NOMO-1 (cell line): ENCODE measurements at regions not wholly inside any gene's neighbourhood (a gene's known extent, or its start where the extent isn't known, plus 50 kb on each side); places are given as distances from the start of the nearest gene placed in this dataset.
A peak's percentile ranks its signal among the peaks of the same experiment; 100 is the strongest.

ENCODE experiments used
- DNase-seq, 2 experiments: peaks; one replicate each; lab custom pipeline; 2025; ENCODE audit not compliant: unreplicated experiment in 2 of 2; lab: John Stamatoyannopoulos, UW

DNA sequence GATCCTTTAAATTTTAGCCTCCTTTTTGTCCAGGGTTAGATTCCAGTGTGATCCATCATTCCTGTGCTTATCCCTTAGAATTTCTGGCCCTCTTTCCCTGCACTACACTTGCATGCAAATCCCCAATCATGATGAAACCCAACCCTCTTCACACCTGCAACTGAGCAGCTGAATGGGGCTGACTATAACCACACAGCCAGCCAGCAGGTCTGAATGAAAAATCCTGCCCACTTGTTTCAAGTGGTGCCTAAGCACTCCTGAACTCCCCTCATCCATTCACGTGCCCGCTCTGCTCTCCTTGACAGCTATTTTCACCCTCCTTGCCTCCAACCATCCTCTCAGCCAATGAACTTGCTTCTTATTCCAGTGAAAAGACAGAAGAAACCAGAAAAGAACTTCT is 80.5 kb upstream of the AFF3 start:
- DNase-seq, result no peak

- no peak for DNase-seq
Observed at GRCh38 chr2:100218552-100218951, 76.2 kb upstream of the AFF3 start.

- DNase-seq, result no peak
Observed at GRCh38 chr2:100217323-100217722, 74.9 kb upstream of the AFF3 start.

GRCh38 chr2:100216015-100216414 is 73.6 kb upstream of the AFF3 start:
- DNase-seq, result no peak

GRCh38 chr2:100215371-100215770 is 73.0 kb upstream of the AFF3 start:
- no peak for DNase-seq

GRCh38 chr2:100214265-100214971 is 72.0 kb upstream of the AFF3 start:
- DNase-seq, result peak; percentile 82 to 91

GRCh38 chr2:100213595-100213994 is 71.2 kb upstream of the AFF3 start:
- no peak for DNase-seq

GRCh38 chr2:100212850-100213249 is 70.5 kb upstream of the AFF3 start:
- DNase-seq, result no peak

DNA sequence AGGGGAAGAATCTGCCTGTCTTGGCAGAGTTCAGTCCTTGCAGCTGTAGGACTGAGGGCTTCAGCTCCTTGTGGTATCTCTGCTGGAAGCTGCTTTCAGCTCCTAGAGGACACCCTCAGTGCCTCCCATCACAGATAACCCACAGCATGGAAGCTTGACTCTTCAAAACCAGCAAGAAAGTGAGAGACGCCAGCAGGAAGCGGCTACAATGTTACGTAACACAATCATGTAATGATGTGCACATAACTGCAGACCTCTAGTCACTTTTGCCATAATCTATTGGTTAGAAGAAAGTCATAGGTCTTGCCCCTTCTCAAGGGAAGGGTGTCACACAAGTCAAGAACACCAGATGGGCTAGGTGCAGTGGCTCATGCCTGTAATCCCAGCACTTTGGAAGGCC is 69.1 kb upstream of the AFF3 start:
- peak; percentile 77 to 93 for DNase-seq

DNA sequence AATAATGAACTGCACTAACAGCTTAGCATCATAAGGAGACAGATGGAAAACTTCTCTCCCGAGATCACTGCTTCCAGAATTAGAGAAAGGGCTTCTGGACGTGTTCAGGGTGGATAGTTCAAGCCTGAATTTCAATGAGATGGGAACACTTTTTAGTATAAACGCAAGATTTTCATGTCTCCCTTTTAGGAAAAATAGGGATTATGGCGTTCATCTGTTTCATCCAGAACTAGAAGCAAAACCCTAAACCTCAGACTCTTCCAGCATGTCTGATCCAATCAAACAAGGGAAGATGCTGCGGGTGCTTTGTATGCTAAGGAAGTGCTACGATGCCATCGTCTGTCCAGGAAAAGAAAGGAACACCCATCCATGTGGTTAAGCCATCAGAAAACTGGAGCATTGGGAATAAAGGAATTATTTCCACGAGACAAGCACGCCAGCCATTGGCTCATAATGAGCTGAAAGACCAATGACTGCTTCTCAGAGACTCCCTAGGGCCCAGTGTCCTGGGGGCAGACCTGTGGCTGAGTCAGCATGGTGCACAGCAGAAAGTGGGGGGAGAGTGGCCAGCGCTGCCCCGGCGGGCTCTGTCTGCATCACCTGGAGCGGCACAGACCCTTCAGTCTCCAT is 65.9 kb upstream of the AFF3 start:
- no peak for DNase-seq

DNA sequence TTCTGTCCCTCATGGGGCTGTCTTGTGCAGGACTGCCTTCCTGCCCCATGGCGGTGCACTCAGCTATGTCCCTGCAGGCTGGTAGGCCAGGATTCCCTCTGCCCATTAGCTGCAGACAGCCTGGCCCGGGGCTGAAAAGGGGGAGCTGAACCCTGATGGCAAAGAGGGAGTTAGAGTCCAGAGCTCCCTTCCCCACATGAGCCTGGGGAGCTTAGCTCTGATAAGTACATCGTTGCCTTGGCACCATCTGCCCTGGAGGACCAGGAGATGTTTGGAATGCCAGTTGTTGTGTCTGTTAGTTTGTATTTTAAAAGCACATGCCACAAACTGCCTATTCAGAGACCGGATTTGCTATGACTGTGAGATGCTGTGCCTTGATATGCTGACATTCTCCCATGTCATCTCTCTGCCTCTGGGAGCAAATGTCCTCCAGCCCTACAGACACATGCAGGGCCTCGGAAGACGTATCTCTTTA is 65.1 kb upstream of the AFF3 start:
- no peak for DNase-seq

- DNase-seq, result no peak
Observed at GRCh38 chr2:100206731-100207255, 64.4 kb upstream of the AFF3 start.

- DNase-seq, result peak in 1 of 2 experiments; percentile 56
Observed at GRCh38 chr2:100205174-100205573, 62.8 kb upstream of the AFF3 start.

DNA sequence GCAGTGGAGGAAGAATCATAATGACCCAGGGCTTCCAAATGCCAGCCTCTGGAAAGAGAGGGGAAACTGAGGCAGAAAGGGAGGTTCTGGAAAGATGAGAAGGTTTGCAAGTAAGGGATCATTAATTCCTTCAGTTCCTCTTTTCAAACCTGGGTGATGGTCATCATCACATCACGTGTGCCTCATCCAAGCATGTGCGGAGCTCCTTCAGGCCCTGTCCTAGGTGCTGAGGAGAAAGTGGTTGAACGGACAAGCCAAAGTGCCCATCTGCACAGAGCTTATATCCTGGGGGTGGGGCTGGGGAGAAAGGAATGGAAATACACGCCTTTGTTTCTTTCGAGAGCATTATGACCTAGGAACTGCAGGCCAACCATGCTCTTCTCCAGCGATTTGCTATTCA is 60.2 kb upstream of the AFF3 start:
- no peak for DNase-seq

DNA sequence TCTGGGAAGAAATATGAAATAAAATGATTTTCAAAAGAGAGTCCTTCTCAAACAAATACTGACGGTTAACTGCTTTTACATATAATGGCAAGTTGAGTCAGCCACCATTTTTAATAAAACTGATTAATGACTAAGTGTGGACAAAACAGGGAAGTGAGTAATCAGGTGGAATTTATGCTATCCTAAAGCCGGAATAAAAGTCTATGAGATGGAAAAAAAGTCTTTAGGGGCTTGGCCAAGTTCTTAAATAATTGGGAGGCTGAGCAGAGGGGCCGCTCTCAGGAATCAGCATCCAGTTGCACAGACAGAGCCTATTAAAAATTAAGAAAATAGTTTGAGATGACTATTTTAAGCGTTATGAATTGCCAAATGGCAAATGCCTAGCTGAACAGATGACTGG is 58.6 kb upstream of the AFF3 start:
- no peak for DNase-seq

GRCh38 chr2:100199421-100199820 is 57.0 kb upstream of the AFF3 start:
- no peak for DNase-seq

DNA sequence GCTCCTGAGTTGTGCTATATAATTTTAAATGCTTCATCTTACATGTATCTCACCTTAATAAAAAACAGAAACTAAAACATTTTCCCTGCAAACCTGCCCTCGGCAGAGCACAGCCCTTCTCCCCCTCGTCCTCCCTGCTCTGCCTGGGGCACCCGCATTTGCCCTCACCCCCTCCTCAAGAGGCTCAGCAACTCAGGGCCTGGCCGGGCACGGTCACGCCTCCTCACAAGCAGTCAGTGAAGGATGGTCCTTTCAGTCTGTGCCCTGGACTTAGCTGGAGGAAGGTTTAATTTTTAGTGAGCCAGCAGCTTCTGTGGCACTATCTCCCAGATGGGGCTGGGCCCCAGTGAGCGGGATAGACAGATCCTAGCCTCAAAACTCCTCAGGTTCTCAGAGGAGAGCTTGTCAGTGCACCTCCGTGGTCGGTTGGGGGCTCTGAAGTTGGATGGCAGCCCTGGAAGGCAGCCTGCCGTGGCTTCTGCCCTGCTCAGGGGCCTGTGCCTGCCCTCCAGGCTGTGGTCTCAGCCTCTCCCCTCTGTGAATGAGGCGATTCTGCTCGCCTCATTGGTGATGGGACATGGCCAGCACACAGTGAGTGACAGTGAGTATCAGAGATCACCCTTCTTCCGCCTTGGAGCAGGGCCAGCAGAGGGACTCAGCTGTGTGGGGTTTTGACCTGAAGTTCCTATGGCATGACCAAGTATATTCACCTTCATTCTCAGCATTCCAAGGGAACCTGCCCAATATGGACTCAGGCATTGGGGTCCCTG is 56.3 kb upstream of the AFF3 start:
- DNase-seq, result no peak

DNA sequence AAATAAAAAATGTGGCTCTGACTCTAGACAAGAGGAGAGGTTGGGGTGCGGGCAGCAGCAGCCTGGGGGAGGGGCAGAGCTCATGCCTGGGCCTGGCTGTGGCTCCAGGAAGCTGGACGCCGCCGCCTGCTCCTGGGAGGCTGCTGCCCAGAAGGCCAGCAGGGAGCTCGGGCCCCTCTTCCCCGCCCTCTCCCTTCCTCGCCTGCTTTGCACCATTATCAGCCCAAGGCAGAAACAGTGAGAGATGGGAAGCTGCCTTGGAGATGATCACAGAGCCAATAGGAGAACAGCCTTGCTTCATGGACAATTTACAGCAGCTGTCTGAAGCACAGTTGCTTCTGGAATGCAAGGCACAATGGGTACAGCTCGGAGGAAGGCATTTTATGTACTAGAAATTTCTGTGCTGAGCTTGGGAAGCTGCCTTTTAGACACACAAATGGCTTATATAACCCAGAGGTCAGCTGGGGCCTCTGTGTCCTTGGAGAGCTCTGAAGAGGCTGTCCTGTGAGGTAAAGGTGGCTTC is 55.3 kb upstream of the AFF3 start:
- no peak for DNase-seq

DNA sequence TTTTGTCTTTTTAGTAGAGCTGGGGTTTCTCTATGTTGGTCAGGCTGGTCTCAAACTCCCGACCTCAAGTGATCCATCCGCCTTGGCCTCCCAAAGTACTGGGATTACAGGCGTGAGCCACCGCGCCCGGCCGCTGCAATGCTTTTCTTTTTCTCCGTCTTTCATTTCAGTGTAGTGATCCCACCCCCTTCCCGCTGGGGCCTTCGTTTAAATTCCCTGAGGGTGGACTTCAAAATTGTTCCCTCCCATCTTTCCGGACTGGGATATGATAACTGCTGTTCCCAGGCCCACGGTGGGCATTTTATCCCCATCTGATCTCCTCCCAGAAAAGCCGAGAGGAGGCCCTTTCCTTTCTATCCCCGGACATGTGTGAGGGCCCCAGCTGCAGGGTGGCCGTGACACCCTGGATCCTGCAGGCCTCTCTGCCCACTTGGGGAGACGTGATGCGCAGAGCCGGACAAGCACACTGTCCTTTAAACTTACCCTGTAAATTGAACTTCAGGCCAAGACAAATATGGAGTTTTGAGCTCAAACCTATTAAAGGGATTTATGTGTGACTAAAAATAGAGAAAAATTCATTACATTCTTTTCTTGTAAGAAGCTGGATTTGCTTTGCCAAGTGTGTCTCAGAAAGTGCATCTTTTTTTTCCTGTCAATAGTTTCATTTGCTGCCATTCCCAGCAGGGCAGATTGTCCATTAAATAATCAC is 54.5 kb upstream of the AFF3 start:
- DNase-seq, result no peak

GRCh38 chr2:100195942-100196341 is 53.6 kb upstream of the AFF3 start:
- DNase-seq, result no peak

- DNase-seq, result peak; percentile 50 to 74
Observed at GRCh38 chr2:100194951-100195350, 52.6 kb upstream of the AFF3 start.
